ENCODE measurements at regions not wholly inside any gene's neighbourhood (a gene's known extent, or its start where the extent isn't known, plus 50 kb on each side); places are given as distances from the start of the nearest gene placed in this dataset.

GRCh38 chr16:47947723-47948122 is 208.1 kb downstream of the ABCC12 start:
- TF ChIP-seq CTCF (IDR thresholded peaks at IDR 0.05; ENCODE audit: insufficient read depth, low read length, poor library complexity, severe bottlenecking): no peak
- DNase-seq (ENCODE audit: low read depth): no peak
- no peaks in the 10 kb centered on the region for H3K27me3 ChIP-seq (ENCODE audit: control insufficient read depth, insufficient read depth, low read length)
- no peak overlapping the region for H3K4me3 ChIP-seq (ENCODE audit: low read depth, low read length)
- H3K36me3 ChIP-seq (ENCODE audit: control insufficient read depth, insufficient read depth, low read length): no peaks in the 10 kb centered on the region

- Histone ChIP-seq H3K36me3 (ENCODE audit: control insufficient read depth, insufficient read depth, low read length) (no peaks in the 10 kb centered on the region), H3K4me3 (ENCODE audit: low read depth, low read length) (no peak overlapping the region), H3K27me3 (ENCODE audit: control insufficient read depth, insufficient read depth, low read length) (no peaks in the 10 kb centered on the region)
- TF ChIP-seq CTCF (IDR thresholded peaks at IDR 0.05; ENCODE audit: insufficient read depth, low read length, poor library complexity, severe bottlenecking): no peak
- no peak for DNase-seq (ENCODE audit: low read depth)
Measured at GRCh38 chr16:47946092-47946491, 209.7 kb downstream of the ABCC12 start.

- H3K36me3 ChIP-seq (ENCODE audit: control insufficient read depth, insufficient read depth, low read length): no peaks in the 10 kb centered on the region
- no peak overlapping the region for H3K4me3 ChIP-seq (ENCODE audit: low read depth, low read length)
- H3K27me3 ChIP-seq (ENCODE audit: control insufficient read depth, insufficient read depth, low read length): no peaks in the 10 kb centered on the region
- DNase-seq (ENCODE audit: low read depth): no peak
- no peak for TF ChIP-seq CTCF (IDR thresholded peaks at IDR 0.05; ENCODE audit: insufficient read depth, low read length, poor library complexity, severe bottlenecking)
Measured at GRCh38 chr16:47944589-47944988, 211.2 kb downstream of the ABCC12 start.

GRCh38 chr16:47943235-47943634 is 212.6 kb downstream of the ABCC12 start:
- Histone ChIP-seq H3K4me3 (ENCODE audit: low read depth, low read length) (no peak overlapping the region), H3K27me3 (ENCODE audit: control insufficient read depth, insufficient read depth, low read length) (no peaks in the 10 kb centered on the region), H3K36me3 (ENCODE audit: control insufficient read depth, insufficient read depth, low read length) (no peaks in the 10 kb centered on the region)
- no peak for DNase-seq (ENCODE audit: low read depth)
- TF ChIP-seq CTCF (IDR thresholded peaks at IDR 0.05; ENCODE audit: insufficient read depth, low read length, poor library complexity, severe bottlenecking): no peak

GRCh38 chr16:47940466-47940865 is 215.3 kb downstream of the ABCC12 start:
- no peak for TF ChIP-seq CTCF (IDR thresholded peaks at IDR 0.05; ENCODE audit: insufficient read depth, low read length, poor library complexity, severe bottlenecking)
- Histone ChIP-seq H3K4me3 (ENCODE audit: low read depth, low read length) (no peak overlapping the region), H3K27me3 (ENCODE audit: control insufficient read depth, insufficient read depth, low read length) (no peaks in the 10 kb centered on the region), H3K36me3 (ENCODE audit: control insufficient read depth, insufficient read depth, low read length) (no peaks in the 10 kb centered on the region)
- no peak for DNase-seq (ENCODE audit: low read depth)

- H3K36me3 ChIP-seq (ENCODE audit: control insufficient read depth, insufficient read depth, low read length): no peaks in the 10 kb centered on the region
- no peaks in the 10 kb centered on the region for H3K27me3 ChIP-seq (ENCODE audit: control insufficient read depth, insufficient read depth, low read length)
- no peak for DNase-seq (ENCODE audit: low read depth)
- TF ChIP-seq CTCF (IDR thresholded peaks at IDR 0.05; ENCODE audit: insufficient read depth, low read length, poor library complexity, severe bottlenecking): no peak
- H3K4me3 ChIP-seq (ENCODE audit: low read depth, low read length): no peak overlapping the region
Measured at GRCh38 chr16:47939680-47940079, 216.1 kb downstream of the ABCC12 start.

All from kidney epithelial cell (primary cell).